Neural progenitor cell (in vitro differentiated cells): ENCODE measurements at regions not wholly inside any gene's neighbourhood (a gene's known extent, or its start where the extent isn't known, plus 50 kb on each side); places are given as distances from the start of the nearest gene placed in this dataset.

Experiments
- DNase-seq: peaks from one replicate; pipeline ENCODE4 v3.0.0-alpha.2; 2016; ENCODE audit warnings: low spot score
- H2AFZ ChIP-seq: fragments of 200-600 bp; sonication (generic); replicated peaks from 2 replicates; pipeline ENCODE4 v1.6.1; 2016; ENCODE audit warnings: antibody characterized with exemption
- H3F3A ChIP-seq: fragments of 200-600 bp; sonication (generic); 2 replicates; pipeline ENCODE4 v1.6.1; 2016; ENCODE audit warnings: antibody characterized with exemption, low read depth
- H3K27ac ChIP-seq: fragments of 200-600 bp; sonication (generic); 2 replicates; pipeline ENCODE4 v1.5.1; 2016; ENCODE audit warnings: mild to moderate bottlenecking
- H3K27me3 ChIP-seq: fragments of 200-600 bp; sonication (generic); 2 replicates; pipeline ENCODE4 v1.6.1; 2016; ENCODE audit warnings: mild to moderate bottlenecking, moderate library complexity
- H3K36me3 ChIP-seq: fragments of 200-600 bp; sonication (generic); 2 replicates; pipeline ENCODE4 v1.5.1; 2016
- H3K4me1 ChIP-seq: fragments of 200-600 bp; sonication (generic); 2 replicates; pipeline ENCODE4 v1.6.1; 2016; ENCODE audit warnings: mixed run types
- H3K4me2 ChIP-seq: fragments of 200-600 bp; sonication (generic); 2 replicates; pipeline ENCODE4 v1.6.1; 2016
- H3K4me3 ChIP-seq: fragments of 200-600 bp; sonication (generic); 2 replicates; pipeline ENCODE4 v1.5.1; 2016
- H3K79me2 ChIP-seq: fragments of 200-600 bp; sonication (generic); 2 replicates; pipeline ENCODE4 v1.6.1; 2016; ENCODE audit warnings: low read depth
- H3K9ac ChIP-seq: fragments of 200-600 bp; sonication (generic); 2 replicates; pipeline ENCODE4 v1.6.1; 2016
- H3K9me3 ChIP-seq: fragments of 200-600 bp; sonication (generic); 2 replicates; pipeline ENCODE4 v1.5.1; 2016; ENCODE audit warnings: low read depth
- H4K20me1 ChIP-seq: fragments of 200-600 bp; sonication (generic); 2 replicates; pipeline ENCODE4 v1.6.1; 2016; ENCODE audit warnings: low read depth
- H3K27ac Mint-ChIP-seq: 3 replicates; pipeline ENCODE4 v1.8.0; 2021; ENCODE audit warnings: mixed read lengths
- H3K27me3 Mint-ChIP-seq: 2 replicates; pipeline ENCODE4 v1.8.0; 2022; ENCODE audit warnings: low read depth, mild to moderate bottlenecking, inconsistent platforms, moderate library complexity, mixed read lengths; ENCODE audit not compliant: insufficient read depth
- H3K36me3 Mint-ChIP-seq: 3 replicates; pipeline ENCODE4 v1.8.0; 2021; ENCODE audit warnings: mixed read lengths
- H3K4me1 Mint-ChIP-seq: 3 replicates; pipeline ENCODE4 v1.8.0; 2021; ENCODE audit warnings: mixed read lengths
- H3K4me3 Mint-ChIP-seq: 3 replicates; pipeline ENCODE4 v1.8.0; 2021; ENCODE audit warnings: mild to moderate bottlenecking, moderate library complexity, mixed read lengths
- H3K9me3 Mint-ChIP-seq: 3 replicates; pipeline ENCODE4 v1.8.0; 2020; ENCODE audit warnings: mixed read lengths
- EZH2 ChIP-seq: fragments of 200-600 bp; sonication (generic); IDR thresholded peaks from 2 replicates; pipeline ENCODE4 v1.6.1; 2017; ENCODE audit warnings: antibody characterized with exemption, mild to moderate bottlenecking, moderate library complexity
- EZH2phosphoT487 ChIP-seq: fragments of 200-600 bp; sonication (generic); IDR thresholded peaks from 2 replicates; pipeline ENCODE4 v1.6.1; 2017; ENCODE audit warnings: antibody characterized with exemption
- TF ChIP-seq, protein P1 (sequence below): fragments of 200-600 bp; sonication (generic); IDR thresholded peaks from 2 replicates; pipeline ENCODE4 v1.5.1; 2017; ENCODE audit warnings: antibody characterized with exemption, mild to moderate bottlenecking

DNA sequence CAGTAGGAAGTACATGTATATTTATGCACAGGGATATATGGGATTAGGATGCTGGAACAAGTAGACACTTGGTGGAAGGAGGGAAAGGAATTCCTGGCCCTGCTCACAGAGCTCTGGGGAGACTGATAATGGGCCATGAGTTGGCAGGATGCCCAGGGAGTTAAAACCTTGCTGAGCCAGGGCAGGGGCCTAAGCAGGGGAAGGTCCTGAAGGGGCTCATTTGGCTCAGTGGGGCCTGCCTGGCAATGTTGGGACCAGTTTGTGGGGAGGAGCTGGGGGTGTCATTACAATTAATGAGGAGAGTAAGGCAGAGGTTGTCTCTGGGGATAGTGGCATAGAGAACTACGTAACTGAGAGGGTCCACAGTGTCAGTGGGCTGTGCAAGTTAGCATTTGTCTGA is 124.2 kb upstream of the ADPGK start:
- Histone ChIP-seq H2AFZ (no peak overlapping the region), H3K4me2 (no peak overlapping the region), H3K9ac (no peak overlapping the region), H3K27me3 (no peaks in the 10 kb centered on the region), H3K36me3 (no peaks in the 10 kb centered on the region), H3K27ac (no peak overlapping the region), H3F3A (no peaks in the 10 kb centered on the region), H4K20me1 (no peaks in the 10 kb centered on the region), H3K4me1 (no peaks in the 10 kb centered on the region), H3K4me3 (no peak overlapping the region), H3K9me3 (no peaks in the 10 kb centered on the region), H3K79me2 (no peaks in the 10 kb centered on the region)
- no peaks in the 10 kb centered on the region for H3K9me3 Mint-ChIP-seq
- H3K27ac Mint-ChIP-seq = no peak overlapping the region
- H3K4me3 Mint-ChIP-seq = no peak overlapping the region
- DNase-seq = no peak
- TF ChIP-seq EZH2phosphoT487 (no peak), EZH2 (no peak)
- TF ChIP-seq, protein P1, sequence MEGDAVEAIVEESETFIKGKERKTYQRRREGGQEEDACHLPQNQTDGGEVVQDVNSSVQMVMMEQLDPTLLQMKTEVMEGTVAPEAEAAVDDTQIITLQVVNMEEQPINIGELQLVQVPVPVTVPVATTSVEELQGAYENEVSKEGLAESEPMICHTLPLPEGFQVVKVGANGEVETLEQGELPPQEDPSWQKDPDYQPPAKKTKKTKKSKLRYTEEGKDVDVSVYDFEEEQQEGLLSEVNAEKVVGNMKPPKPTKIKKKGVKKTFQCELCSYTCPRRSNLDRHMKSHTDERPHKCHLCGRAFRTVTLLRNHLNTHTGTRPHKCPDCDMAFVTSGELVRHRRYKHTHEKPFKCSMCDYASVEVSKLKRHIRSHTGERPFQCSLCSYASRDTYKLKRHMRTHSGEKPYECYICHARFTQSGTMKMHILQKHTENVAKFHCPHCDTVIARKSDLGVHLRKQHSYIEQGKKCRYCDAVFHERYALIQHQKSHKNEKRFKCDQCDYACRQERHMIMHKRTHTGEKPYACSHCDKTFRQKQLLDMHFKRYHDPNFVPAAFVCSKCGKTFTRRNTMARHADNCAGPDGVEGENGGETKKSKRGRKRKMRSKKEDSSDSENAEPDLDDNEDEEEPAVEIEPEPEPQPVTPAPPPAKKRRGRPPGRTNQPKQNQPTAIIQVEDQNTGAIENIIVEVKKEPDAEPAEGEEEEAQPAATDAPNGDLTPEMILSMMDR = no peak
- no peaks in the 10 kb centered on the region for H3K4me1 Mint-ChIP-seq
- H3K36me3 Mint-ChIP-seq = no peaks in the 10 kb centered on the region
- no peaks in the 10 kb centered on the region for H3K27me3 Mint-ChIP-seq

DNA sequence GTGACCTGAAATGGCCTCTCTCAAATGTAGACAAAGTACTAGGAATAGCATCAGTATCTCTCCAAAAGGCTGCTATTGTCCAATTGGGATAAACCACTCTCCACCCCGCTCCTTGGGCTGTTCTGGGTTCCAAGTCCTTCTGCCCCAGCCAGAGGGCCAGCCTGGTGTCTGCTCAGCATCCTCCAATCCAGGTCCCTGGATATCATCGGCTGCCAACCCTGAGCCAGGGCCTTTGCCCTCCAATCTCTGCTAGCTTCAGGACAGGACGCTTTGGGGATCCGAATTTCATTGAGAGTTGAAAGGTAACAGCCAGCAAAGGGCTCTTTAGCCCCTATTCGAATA is 119.3 kb upstream of the ADPGK start:
- Histone ChIP-seq H3K4me2 (no peak overlapping the region), H3K27ac (no peak overlapping the region), H3K9ac (no peak overlapping the region), H4K20me1 (no peaks in the 10 kb centered on the region), H2AFZ (no peak overlapping the region), H3K4me1 (no peaks in the 10 kb centered on the region), H3K79me2 (no peaks in the 10 kb centered on the region), H3K27me3 (no peaks in the 10 kb centered on the region), H3F3A (no peaks in the 10 kb centered on the region), H3K9me3 (no peaks in the 10 kb centered on the region), H3K36me3 (no peaks in the 10 kb centered on the region), H3K4me3 (no peak overlapping the region)
- H3K4me1 Mint-ChIP-seq = no peaks in the 10 kb centered on the region
- no peaks in the 10 kb centered on the region for H3K9me3 Mint-ChIP-seq
- TF ChIP-seq, protein P1 = no peak
- TF ChIP-seq EZH2phosphoT487 (no peak), EZH2 (no peak)
- no peaks in the 10 kb centered on the region for H3K36me3 Mint-ChIP-seq
- H3K4me3 Mint-ChIP-seq = no peak overlapping the region
- no peak overlapping the region for H3K27ac Mint-ChIP-seq
- DNase-seq = no peak
- no peaks in the 10 kb centered on the region for H3K27me3 Mint-ChIP-seq

DNA sequence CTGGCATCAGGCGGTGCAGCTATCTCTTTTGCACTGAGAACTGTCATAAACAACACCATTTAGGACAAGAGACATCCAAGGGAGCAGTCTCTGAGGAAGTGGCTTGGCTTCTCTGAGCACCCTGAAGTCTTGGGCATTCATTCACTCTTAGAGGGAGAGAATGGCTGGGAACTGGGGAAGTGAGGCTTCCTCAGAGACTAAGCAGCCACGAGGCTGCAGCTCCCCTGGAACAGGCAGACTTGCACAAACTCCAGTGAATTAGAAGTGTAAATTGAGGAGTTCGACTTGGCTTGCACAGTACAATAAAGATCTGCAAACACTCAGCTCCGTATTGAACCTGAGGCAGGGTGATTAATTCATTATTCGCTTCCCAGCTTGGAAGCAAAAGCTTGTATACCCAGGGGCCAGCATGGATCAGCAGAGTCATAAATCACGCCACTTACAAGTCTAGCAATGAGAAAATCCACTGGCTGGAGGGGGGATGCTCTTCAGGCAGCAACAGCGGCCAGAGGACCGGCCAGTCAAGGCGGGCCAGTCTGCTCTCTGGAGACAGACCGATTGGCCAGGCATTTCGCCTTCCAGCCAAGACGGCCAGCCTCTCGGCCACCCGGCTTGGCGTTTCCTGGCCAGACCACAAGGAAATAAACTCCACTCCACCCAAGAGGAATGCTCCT is 118.8 kb upstream of the ADPGK start:
- no peak overlapping the region for H3K4me3 Mint-ChIP-seq
- Histone ChIP-seq H3K36me3 (no peaks in the 10 kb centered on the region), H3F3A (no peaks in the 10 kb centered on the region), H3K4me2 (no peak overlapping the region), H4K20me1 (no peaks in the 10 kb centered on the region), H3K27ac (no peak overlapping the region), H3K4me3 (no peak overlapping the region), H3K9ac (no peak overlapping the region), H3K9me3 (no peaks in the 10 kb centered on the region), H3K27me3 (no peaks in the 10 kb centered on the region), H2AFZ (no peak overlapping the region), H3K79me2 (no peaks in the 10 kb centered on the region), H3K4me1 (no peaks in the 10 kb centered on the region)
- TF ChIP-seq EZH2 = no peak
- TF ChIP-seq, protein P1 = no peak
- no peak for TF ChIP-seq EZH2phosphoT487
- H3K9me3 Mint-ChIP-seq = no peaks in the 10 kb centered on the region
- no peak overlapping the region for H3K27ac Mint-ChIP-seq
- no peaks in the 10 kb centered on the region for H3K36me3 Mint-ChIP-seq
- no peak for DNase-seq
- no peaks in the 10 kb centered on the region for H3K27me3 Mint-ChIP-seq
- no peaks in the 10 kb centered on the region for H3K4me1 Mint-ChIP-seq
